ENCODE measurements at regions not wholly inside any gene's neighbourhood (a gene's known extent, or its start where the extent isn't known, plus 50 kb on each side); places are given as distances from the start of the nearest gene placed in this dataset.

DNA sequence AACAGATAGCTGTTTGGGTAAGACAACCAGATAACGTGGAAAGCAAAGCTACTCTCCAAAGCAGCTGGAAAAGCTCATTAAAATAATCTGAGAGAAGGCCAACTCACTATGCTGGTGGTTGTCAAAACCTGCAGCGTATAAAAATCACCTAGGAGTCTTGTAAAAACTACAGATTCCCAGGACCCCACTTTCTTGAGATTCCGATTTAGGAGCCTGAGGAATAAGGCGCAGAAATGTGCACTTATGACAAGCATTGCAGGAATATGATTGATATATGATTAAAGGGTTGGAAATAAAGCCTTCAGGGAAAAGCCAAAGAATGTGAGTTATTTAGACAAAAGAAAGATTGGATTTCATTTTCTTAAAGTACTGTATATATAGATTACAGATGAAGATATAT, 285.0 kb upstream of the PTGER4 start:
- DNase-seq (ENCODE audit: low spot score in 2 of 2, unreplicated experiment in 2 of 2), result no peak
- Mint-ChIP-seq H3K9me3 (peaks cover 3% of the 10 kb centered on the region), H3K4me3 (no peak overlapping the region), H3K27ac (no peak overlapping the region), H3K27me3 (ENCODE audit: low read depth) (no peaks in the 10 kb centered on the region), H3K36me3 (no peaks in the 10 kb centered on the region), H3K4me1 (peaks cover 31% of the 10 kb centered on the region)
- TF ChIP-seq, protein P1, sequence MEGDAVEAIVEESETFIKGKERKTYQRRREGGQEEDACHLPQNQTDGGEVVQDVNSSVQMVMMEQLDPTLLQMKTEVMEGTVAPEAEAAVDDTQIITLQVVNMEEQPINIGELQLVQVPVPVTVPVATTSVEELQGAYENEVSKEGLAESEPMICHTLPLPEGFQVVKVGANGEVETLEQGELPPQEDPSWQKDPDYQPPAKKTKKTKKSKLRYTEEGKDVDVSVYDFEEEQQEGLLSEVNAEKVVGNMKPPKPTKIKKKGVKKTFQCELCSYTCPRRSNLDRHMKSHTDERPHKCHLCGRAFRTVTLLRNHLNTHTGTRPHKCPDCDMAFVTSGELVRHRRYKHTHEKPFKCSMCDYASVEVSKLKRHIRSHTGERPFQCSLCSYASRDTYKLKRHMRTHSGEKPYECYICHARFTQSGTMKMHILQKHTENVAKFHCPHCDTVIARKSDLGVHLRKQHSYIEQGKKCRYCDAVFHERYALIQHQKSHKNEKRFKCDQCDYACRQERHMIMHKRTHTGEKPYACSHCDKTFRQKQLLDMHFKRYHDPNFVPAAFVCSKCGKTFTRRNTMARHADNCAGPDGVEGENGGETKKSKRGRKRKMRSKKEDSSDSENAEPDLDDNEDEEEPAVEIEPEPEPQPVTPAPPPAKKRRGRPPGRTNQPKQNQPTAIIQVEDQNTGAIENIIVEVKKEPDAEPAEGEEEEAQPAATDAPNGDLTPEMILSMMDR (IDR thresholded peaks at IDR 0.05; ENCODE audit: unreplicated experiment), result no peak

DNA sequence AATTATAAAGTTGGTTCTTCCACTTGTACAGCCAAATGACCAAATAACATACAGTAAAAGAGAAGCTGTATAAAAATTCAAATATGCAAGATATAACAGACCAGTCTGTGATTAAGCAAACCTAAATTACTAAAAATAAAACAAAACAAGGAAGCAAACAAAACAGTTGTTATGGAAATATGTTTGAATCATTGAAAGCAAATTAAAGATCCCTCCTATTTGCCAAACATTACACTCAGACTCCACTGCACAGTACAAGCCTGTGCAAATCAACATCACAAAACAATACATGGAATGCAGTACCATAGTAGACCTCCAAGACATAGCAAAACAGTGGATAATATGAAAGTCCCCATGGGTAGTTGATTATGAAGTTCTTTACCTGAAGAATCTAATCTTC, 288.1 kb upstream of the PTGER4 start:
- TF ChIP-seq, protein P1 (IDR thresholded peaks at IDR 0.05; ENCODE audit: unreplicated experiment), result no peak
- H3K27ac Mint-ChIP-seq, result no peak overlapping the region
- no peak overlapping the region for H3K4me3 Mint-ChIP-seq
- no peaks in the 10 kb centered on the region for H3K27me3 Mint-ChIP-seq (ENCODE audit: low read depth)
- no peak for DNase-seq (ENCODE audit: low spot score in 2 of 2, unreplicated experiment in 2 of 2)
- H3K9me3 Mint-ChIP-seq, result no peaks in the 10 kb centered on the region
- peaks cover 31% of the 10 kb centered on the region for H3K4me1 Mint-ChIP-seq
- no peaks in the 10 kb centered on the region for H3K36me3 Mint-ChIP-seq

DNA sequence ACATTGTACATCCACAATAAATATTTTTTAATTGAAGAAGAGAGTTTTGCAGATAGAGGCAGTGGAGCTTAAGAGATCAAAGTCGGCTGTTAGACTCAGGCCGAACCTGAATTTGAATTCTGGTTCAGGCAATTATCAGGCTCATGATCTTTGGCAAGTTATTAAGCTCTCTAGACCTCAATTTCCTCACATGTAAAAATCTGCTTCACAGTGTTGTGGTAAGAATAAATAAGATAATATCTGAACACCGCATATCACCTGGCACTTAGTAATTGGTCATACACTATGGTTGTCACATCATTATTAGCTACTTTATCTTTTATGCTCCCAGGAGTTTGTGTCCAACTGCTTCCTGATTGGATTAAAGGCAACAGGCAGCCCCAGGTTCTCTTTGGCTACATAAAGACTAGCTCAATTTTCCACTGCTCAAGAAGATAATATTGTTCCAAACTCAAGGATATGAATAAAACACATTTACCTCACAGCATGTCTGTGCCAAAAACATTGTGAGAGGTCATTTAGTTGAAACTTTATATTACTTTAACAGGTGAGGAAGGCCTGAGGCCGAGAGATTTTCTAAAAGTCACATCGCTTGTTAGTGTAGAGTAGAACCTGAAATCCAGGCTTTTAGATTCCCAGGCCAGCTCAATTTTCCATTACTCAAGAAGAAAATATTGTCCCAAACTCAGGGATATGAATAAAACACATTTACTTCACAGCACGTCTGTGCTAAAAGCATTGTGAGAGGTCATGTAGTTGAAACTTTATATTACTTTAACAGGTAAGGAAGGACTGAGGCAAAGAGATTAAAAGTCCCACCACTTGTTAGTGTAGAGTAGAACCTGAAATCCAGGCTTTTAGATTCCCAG, 289.2 kb upstream of the PTGER4 start:
- Mint-ChIP-seq H3K27ac (no peak overlapping the region), H3K9me3 (no peaks in the 10 kb centered on the region), H3K4me1 (peaks cover 31% of the 10 kb centered on the region), H3K4me3 (no peak overlapping the region), H3K36me3 (no peaks in the 10 kb centered on the region), H3K27me3 (ENCODE audit: low read depth) (no peaks in the 10 kb centered on the region)
- DNase-seq (ENCODE audit: low spot score in 2 of 2, unreplicated experiment in 2 of 2), result no peak
- TF ChIP-seq, protein P1 (IDR thresholded peaks at IDR 0.05; ENCODE audit: unreplicated experiment), result no peak

DNA sequence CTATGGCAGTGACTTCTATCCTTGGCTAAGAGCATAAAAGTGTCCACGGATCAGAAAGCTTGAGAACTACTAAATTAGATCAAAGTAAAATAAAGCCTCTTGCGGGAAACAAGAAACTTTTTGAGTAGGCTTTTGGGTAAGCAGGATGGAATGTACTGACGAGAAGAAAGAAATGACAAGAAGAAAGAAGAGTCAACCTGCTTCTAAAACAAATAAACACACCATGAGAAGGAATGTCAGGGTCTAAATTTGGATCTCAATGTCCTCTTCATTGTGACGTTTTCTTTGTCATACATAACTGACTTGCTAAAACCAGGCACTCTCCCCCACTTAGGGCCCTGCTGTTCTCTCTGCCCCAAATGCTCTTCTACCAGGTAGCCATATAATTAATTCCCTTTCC, 290.1 kb upstream of the PTGER4 start:
- Mint-ChIP-seq H3K4me3 (no peak overlapping the region), H3K27ac (no peak overlapping the region), H3K9me3 (no peaks in the 10 kb centered on the region), H3K27me3 (ENCODE audit: low read depth) (no peaks in the 10 kb centered on the region), H3K36me3 (no peaks in the 10 kb centered on the region), H3K4me1 (peaks cover 28% of the 10 kb centered on the region)
- TF ChIP-seq, protein P1 (IDR thresholded peaks at IDR 0.05; ENCODE audit: unreplicated experiment), result no peak
- no peak for DNase-seq (ENCODE audit: low spot score in 2 of 2, unreplicated experiment in 2 of 2)

DNA sequence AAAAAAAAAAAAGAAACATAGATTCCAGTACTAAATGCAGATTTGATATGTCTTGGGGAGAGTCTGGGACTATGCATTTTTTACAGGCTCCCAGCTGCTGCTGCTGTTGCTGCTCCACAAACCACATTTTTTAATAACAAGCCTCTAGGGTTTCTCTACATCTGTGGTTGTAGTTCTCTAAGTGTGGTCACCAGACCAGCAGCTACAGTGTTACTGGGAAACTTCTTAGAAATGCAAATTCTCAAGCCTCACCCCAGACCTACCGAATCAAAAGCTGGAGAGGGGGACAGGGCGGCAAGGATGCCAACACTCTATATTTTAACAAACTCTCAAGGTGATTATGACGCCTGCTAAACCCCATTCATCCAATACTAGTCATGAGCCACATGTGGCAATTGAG, 293.4 kb upstream of the PTGER4 start:
- DNase-seq (ENCODE audit: low spot score in 2 of 2, unreplicated experiment in 2 of 2), result no peak
- no peaks in the 10 kb centered on the region for H3K27me3 Mint-ChIP-seq (ENCODE audit: low read depth)
- no peak overlapping the region for H3K27ac Mint-ChIP-seq
- peaks cover 27% of the 10 kb centered on the region for H3K4me1 Mint-ChIP-seq
- H3K4me3 Mint-ChIP-seq, result no peak overlapping the region
- TF ChIP-seq, protein P1 (IDR thresholded peaks at IDR 0.05; ENCODE audit: unreplicated experiment), result no peak
- H3K9me3 Mint-ChIP-seq, result no peaks in the 10 kb centered on the region
- H3K36me3 Mint-ChIP-seq, result no peaks in the 10 kb centered on the region

All from mesothelial cell of epicardium (in vitro differentiated cells).